GM12878 (cell line): ENCODE measurements at regions not wholly inside any gene's neighbourhood (a gene's known extent, or its start where the extent isn't known, plus 50 kb on each side); places are given as distances from the start of the nearest gene placed in this dataset.

Experiments used
- ATAC-seq: fragments of 200-7000 bp; cut with Tn5 transposase; 3 replicates; pipeline ENCODE4 v1.9.1; 2020; ENCODE audit warnings: mild to moderate bottlenecking, moderate library complexity
- BruUV-seq: library from RNA; stranded (reverse); fragments of 400-500 nt; replicated peaks from 2 replicates; lab custom pipeline; 2021; lab: Mats Ljungman, UMichigan
- CTCF ChIA-PET: fragments of 300-600 bp; sonication (Branson Sonifier 250); formaldehyde crosslinking; extraction: SDS; loops from one replicate; lab custom pipeline; 2021; ENCODE audit warnings: inconsistent platforms; lab: Yijun Ruan, JAX
- POLR2A ChIA-PET: fragments of 350-600 bp; formaldehyde crosslinking; extraction: SDS; loops from one replicate; lab custom pipeline; 2021; ENCODE audit warnings: inconsistent platforms; lab: Charles Lee
- RAD21 ChIA-PET: fragments of 300-600 bp; sonication (Branson Sonifier 250); formaldehyde crosslinking; loops from one replicate; lab custom pipeline; 2023; ENCODE audit warnings: antibody characterized with exemption; ENCODE audit not compliant: unreplicated experiment; lab: Charles Lee
- SMC1A ChIA-PET: fragments of 300-600 bp; sonication (Branson Sonifier 250); formaldehyde crosslinking; loops from one replicate; lab custom pipeline; 2023; ENCODE audit not compliant: unreplicated experiment, uncharacterized antibody; lab: Charles Lee
- DNase-seq: peaks from one replicate; pipeline ENCODE4 v3.0.0-alpha.2; 2011; ENCODE audit warnings: low read depth, low spot score
- FAIRE-seq: peaks from 3 replicates; lab custom pipeline; 2011; peaks lifted over from hg19 to GRCh38; lab: Jason Lieb, UNC
- H2AFZ ChIP-seq: 2 replicates; pipeline ENCODE4 v1.6.0; 2011; ENCODE audit warnings: low read depth, low read length, control low read depth; ENCODE audit not compliant: control insufficient read depth
- H3K27ac ChIP-seq: 2 replicates; pipeline ENCODE4 v1.5.1; 2011; ENCODE audit warnings: control low read depth; ENCODE audit not compliant: control insufficient read depth, insufficient read depth
- H3K27me3 ChIP-seq, 2 experiments: replicated peaks in 1 of 2; 2 replicates each; pipeline versions ENCODE4 v1.6.0 to v1.6.1; 2011; ENCODE audit warnings: low read length in 1 of 2; ENCODE audit not compliant: control insufficient read depth in 2 of 2, insufficient read depth in 2 of 2
- H3K36me3 ChIP-seq, 2 experiments: 2 replicates each; pipeline ENCODE4 v1.5.1; 2011; ENCODE audit warnings: low read length in 1 of 2; ENCODE audit not compliant: control insufficient read depth in 2 of 2, insufficient read depth in 2 of 2
- H3K4me1 ChIP-seq: 2 replicates; pipeline ENCODE4 v1.6.1; 2011; ENCODE audit warnings: mild to moderate bottlenecking, low read length, moderate library complexity, mixed read lengths; ENCODE audit not compliant: control insufficient read depth, insufficient read depth
- H3K4me2 ChIP-seq: 2 replicates; pipeline ENCODE4 v1.6.0; 2011; ENCODE audit warnings: control low read depth; ENCODE audit not compliant: control insufficient read depth, insufficient read depth
- H3K4me3 ChIP-seq: fragments of 200-600 bp; sonication (generic); 2 replicates; pipeline ENCODE4 v1.5.1; 2016
- H3K79me2 ChIP-seq: 2 replicates; pipeline ENCODE4 v1.6.0; 2011; ENCODE audit warnings: low read length; ENCODE audit not compliant: control insufficient read depth, insufficient read depth
- H3K9ac ChIP-seq: 2 replicates; pipeline ENCODE4 v1.8.0; 2011; ENCODE audit warnings: low read length, control low read depth, mixed read lengths; ENCODE audit not compliant: control insufficient read depth, insufficient read depth
- H3K9me3 ChIP-seq: replicated peaks from 3 replicates; pipeline ENCODE4 v1.5.1; 2011; ENCODE audit warnings: mild to moderate bottlenecking, low read length; ENCODE audit not compliant: control insufficient read depth, insufficient read depth
- H4K20me1 ChIP-seq: 2 replicates; pipeline ENCODE4 v1.6.0; 2011; ENCODE audit not compliant: control insufficient read depth, insufficient read depth
- GABPA ChIP-seq: IDR thresholded peaks from 2 replicates; pipeline ENCODE4 v1.6.1; 2014; ENCODE audit warnings: antibody characterized with exemption, low read depth, mild to moderate bottlenecking, inconsistent platforms
- HDGF ChIP-seq: fragments of 450-650 bp; IDR thresholded peaks from 2 replicates; pipeline ENCODE4 v1.6.1; 2016; ENCODE audit warnings: antibody characterized with exemption
- NRF1 ChIP-seq: conservative IDR thresholded peaks from 2 replicates; pipeline ENCODE4 v1.6.1; 2011; ENCODE audit warnings: mild to moderate bottlenecking, low read depth, low read length, improper control_type of control experiment
- RB1 ChIP-seq: fragments of 450-650 bp; formaldehyde crosslinking; IDR thresholded peaks from 2 replicates; pipeline ENCODE4 v1.6.1; 2017; ENCODE audit warnings: mild to moderate bottlenecking, borderline replicate concordance
- RUNX3 ChIP-seq: IDR thresholded peaks from 2 replicates; pipeline ENCODE4 v1.6.1; 2012; ENCODE audit warnings: low read length, inconsistent platforms
- STAT3 ChIP-seq: IDR thresholded peaks from 2 replicates; pipeline ENCODE4 v1.6.1; 2011; ENCODE audit warnings: low read depth, low read length, improper control_type of control experiment
- SUZ12 ChIP-seq: fragments of 200-600 bp; sonication (generic); IDR thresholded peaks from one replicate; pipeline ENCODE4 v1.6.1; 2018; ENCODE audit warnings: antibody characterized with exemption, mild to moderate bottlenecking; ENCODE audit not compliant: unreplicated experiment
- TCF7 ChIP-seq: IDR thresholded peaks from 2 replicates; pipeline ENCODE4 v1.6.1; 2014; ENCODE audit warnings: antibody characterized with exemption, borderline replicate concordance
- WGBS: methylation state at CpG from one replicate; pipeline ENCODE4 v1.1.6; 2016; ENCODE audit warnings: low lambda C conversion rate; ENCODE audit not compliant: insufficient replicate concordance, insufficient coverage; ENCODE audit errors: missing lambda C conversion rate; 5-methylcytosine and 5-hydroxymethylcytosine counted together
- in situ Hi-C: fragments of 300-500 bp; cut with MboI; formaldehyde crosslinking; loops from 9 replicates; pipeline ENCODE4 v1.14.3; 2018; ENCODE audit warnings: mixed read lengths
- intact Hi-C: fragments of 100-400 bp; cut with micrococcal nuclease; formaldehyde crosslinking; loops from one replicate; pipeline ENCODE4 v1.14.2; 2022; ENCODE audit not compliant: unreplicated experiment
- TF ChIP-seq, protein P1 (sequence below): fragments of 450-650 bp; IDR thresholded peaks from 2 replicates; pipeline ENCODE4 v1.6.1; 2016; ENCODE audit warnings: mild to moderate bottlenecking
- TF ChIP-seq, protein P2 (sequence below): fragments of 450-650 bp; IDR thresholded peaks from 2 replicates; pipeline ENCODE4 v1.6.1; 2018; ENCODE audit warnings: borderline replicate concordance, mild to moderate bottlenecking; ENCODE audit not compliant: partially characterized antibody

DNA sequence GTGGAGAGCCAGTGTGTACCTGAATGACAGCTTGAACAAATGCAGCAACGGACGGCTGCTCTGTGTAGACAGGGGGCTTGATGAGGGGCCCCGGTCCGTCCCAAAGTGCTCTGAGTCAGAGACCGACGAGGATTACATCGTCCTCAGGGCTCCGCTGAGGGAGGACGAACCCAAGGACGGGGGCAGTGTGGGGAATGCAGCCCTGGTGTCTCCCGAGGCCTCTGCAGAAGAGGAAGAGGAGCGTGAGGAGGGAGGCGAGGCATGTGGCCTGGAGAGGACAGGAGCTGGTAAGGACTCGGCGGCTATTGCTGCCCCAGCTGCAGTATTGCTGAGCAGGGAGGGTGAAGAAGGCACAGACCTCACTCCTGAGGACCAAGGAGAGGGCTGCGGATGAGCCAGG lies 54.4 kb upstream of the WNT7A start (continued):
- TF ChIP-seq, protein P1, sequence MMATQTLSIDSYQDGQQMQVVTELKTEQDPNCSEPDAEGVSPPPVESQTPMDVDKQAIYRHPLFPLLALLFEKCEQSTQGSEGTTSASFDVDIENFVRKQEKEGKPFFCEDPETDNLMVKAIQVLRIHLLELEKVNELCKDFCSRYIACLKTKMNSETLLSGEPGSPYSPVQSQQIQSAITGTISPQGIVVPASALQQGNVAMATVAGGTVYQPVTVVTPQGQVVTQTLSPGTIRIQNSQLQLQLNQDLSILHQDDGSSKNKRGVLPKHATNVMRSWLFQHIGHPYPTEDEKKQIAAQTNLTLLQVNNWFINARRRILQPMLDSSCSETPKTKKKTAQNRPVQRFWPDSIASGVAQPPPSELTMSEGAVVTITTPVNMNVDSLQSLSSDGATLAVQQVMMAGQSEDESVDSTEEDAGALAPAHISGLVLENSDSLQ: no peak
- TF ChIP-seq TCF7: no peak
- TF ChIP-seq, all 136 proteins: peak for 0

DNA sequence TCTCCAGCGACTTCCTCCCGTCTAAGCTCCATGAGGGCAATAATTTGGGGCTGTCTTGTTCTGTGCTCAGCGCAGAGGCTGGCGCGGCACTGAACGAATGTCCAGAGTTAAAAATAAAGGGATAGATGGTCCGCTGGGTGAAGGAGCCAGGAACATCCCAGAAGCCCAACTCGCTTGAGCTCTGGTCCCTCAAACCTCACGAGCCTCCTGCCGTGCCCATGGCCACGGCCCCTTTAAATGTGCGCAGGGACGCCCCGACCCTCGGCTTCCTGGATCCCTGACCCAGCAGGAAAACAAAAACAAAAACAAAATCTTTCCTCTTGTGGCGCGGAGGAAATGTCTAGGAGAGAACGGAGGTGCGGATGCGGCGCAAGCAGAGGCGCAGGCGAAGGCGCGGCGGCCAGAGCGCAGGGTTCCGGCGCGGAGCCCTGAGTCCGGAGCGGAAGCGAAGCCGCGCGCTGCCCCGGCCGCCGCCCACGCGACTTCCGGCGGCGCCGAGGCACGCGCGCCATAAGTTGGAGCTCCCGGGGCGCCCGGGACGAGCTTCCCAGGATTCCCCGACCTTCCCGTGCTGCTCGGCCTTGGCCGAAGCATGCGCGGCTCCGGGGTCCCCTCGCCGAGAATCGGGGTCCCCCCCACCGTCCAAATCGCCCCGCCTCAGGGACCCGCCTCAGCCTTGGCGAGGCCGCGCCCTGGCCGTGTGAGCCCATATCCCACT lies 52.9 kb upstream of the WNT7A start:
- ATAC-seq: no peak
- 48% methylated on average over 56 of the region's 70 CpGs for WGBS
- ChIA-PET RAD21 (no interaction called here), SMC1A (no interaction called here), CTCF (no interaction called here), POLR2A (no interaction called here)
- intact Hi-C loops: no loop called here
- H3K4me3 ChIP-seq: no peak overlapping the region
- no peaks in the 10 kb centered on the region for H3K36me3 ChIP-seq
- BruUV-seq: no TSS peak
- no peaks in the 10 kb centered on the region for H3K4me1 ChIP-seq
- no peak overlapping the region for H3K9ac ChIP-seq
- H4K20me1 ChIP-seq: no peaks in the 10 kb centered on the region
- no peak for FAIRE-seq
- H2AFZ ChIP-seq: no peak overlapping the region
- in situ Hi-C loops: no loop called here
- H3K27me3 ChIP-seq: no peaks in the 10 kb centered on the region; a peak in 1 of 4 replicates
- no peak overlapping the region for H3K4me2 ChIP-seq
- H3K9me3 ChIP-seq: no peaks in the 10 kb centered on the region; the same call in 2 of the 3 replicates
- TF ChIP-seq NRF1 (no peak), RB1 (no peak)
- no peaks in the 10 kb centered on the region for H3K79me2 ChIP-seq
- DNase-seq: no peak
- H3K27ac ChIP-seq: no peak overlapping the region

DNA sequence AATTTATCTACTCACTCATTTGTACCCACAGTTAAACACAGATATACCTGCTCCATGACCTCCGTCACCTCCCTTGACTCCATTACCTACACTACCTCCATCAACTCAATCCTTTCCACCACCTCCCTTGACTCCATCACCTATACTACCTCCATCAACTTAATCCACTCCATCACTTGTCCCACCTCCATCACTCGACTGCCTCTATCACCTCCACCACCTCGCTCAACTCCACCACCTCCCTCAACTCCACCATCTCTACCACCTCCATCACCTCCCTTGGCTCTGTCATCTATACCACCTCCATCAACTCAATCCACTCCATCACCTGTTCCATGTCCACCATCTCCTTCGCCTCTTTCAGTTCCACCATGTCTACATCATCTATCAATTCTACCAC lies 51.3 kb upstream of the WNT7A start:
- H3K9me3 ChIP-seq: no peaks in the 10 kb centered on the region; the same call in 2 of the 3 replicates
- H3K4me2 ChIP-seq: no peak overlapping the region
- RAD21 ChIA-PET: no interaction called here
- DNase-seq: no peak
- H3K9ac ChIP-seq: no peak overlapping the region
- 4% methylated on average over 4 of the region's 4 CpGs for WGBS
- no peaks in the 10 kb centered on the region for H4K20me1 ChIP-seq
- H3K79me2 ChIP-seq: no peaks in the 10 kb centered on the region
- CTCF ChIA-PET: no interaction called here
- BruUV-seq: no TSS peak
- FAIRE-seq: no peak
- TF ChIP-seq RUNX3 (no peak), GABPA (no peak), HDGF (0 out of 2 replicates have a peak, but pooled peaks have one; percentile 32), SUZ12 (no peak), STAT3 (no peak)
- TF ChIP-seq, protein P2, sequence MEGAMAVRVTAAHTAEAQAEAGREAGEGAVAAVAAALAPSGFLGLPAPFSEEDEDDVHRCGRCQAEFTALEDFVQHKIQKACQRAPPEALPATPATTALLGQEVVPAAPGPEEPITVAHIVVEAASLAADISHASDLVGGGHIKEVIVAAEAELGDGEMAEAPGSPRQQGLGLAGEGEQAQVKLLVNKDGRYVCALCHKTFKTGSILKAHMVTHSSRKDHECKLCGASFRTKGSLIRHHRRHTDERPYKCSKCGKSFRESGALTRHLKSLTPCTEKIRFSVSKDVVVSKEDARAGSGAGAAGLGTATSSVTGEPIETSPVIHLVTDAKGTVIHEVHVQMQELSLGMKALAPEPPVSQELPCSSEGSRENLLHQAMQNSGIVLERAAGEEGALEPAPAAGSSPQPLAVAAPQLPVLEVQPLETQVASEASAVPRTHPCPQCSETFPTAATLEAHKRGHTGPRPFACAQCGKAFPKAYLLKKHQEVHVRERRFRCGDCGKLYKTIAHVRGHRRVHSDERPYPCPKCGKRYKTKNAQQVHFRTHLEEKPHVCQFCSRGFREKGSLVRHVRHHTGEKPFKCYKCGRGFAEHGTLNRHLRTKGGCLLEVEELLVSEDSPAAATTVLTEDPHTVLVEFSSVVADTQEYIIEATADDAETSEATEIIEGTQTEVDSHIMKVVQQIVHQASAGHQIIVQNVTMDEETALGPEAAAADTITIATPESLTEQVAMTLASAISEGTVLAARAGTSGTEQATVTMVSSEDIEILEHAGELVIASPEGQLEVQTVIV: peak; percentile 17
- TF ChIP-seq, protein P1: no peak
- TF ChIP-seq, all 136 proteins: peak for 2
- intact Hi-C loops (no loop called here), in situ Hi-C loops (no loop called here)
- Histone ChIP-seq H3K27ac (no peak overlapping the region), H3K27me3 (no peaks in the 10 kb centered on the region), H3K4me1 (no peaks in the 10 kb centered on the region), H2AFZ (no peak overlapping the region), H3K4me3 (no peak overlapping the region), H3K36me3 (no peaks in the 10 kb centered on the region)
- ChIA-PET POLR2A (no interaction called here), SMC1A (no interaction called here)
- no peak for ATAC-seq
